GM21423 (cell line): ENCODE measurements at regions not wholly inside any gene's neighbourhood (a gene's known extent, or its start where the extent isn't known, plus 50 kb on each side); places are given as distances from the start of the nearest gene placed in this dataset.
"Not testable (repeated sequence)": the region's sequence is repeated elsewhere in the genome, so short reads cannot be mapped to it uniquely, and the experiment has no call there.

ENCODE experiments used
- ATAC-seq: cut with Tn5 transposase; IDR thresholded peaks from one replicate; pipeline ENCODE4 v1.9.1; 2021; ENCODE audit warnings: mild to moderate bottlenecking, moderate library complexity; ENCODE audit not compliant: unreplicated experiment

- ATAC-seq = not testable (repeated sequence)
These were observed 50.3 kb upstream of the AGTPBP1 start for GRCh38 chr9:85792057-85792456.

GRCh38 chr9:85802978-85803695, 61.4 kb upstream of the AGTPBP1 start:
- not testable (repeated sequence) for ATAC-seq

DNA sequence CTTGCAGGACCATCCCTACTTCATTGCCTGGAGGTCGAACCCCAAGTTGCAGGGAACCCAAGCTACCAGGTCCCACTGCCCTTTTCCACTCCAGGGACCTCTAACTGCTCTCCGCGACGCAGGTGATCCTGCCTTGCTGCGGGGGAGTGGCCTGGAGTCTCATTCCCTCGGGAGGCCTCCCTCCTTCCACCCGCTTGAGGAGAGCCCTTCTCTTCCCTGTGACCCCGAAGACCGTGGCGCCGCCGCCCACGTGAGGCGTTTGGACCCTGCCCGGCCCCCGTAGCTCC, 63.0 kb upstream of the AGTPBP1 start:
- not testable (repeated sequence) for ATAC-seq

DNA sequence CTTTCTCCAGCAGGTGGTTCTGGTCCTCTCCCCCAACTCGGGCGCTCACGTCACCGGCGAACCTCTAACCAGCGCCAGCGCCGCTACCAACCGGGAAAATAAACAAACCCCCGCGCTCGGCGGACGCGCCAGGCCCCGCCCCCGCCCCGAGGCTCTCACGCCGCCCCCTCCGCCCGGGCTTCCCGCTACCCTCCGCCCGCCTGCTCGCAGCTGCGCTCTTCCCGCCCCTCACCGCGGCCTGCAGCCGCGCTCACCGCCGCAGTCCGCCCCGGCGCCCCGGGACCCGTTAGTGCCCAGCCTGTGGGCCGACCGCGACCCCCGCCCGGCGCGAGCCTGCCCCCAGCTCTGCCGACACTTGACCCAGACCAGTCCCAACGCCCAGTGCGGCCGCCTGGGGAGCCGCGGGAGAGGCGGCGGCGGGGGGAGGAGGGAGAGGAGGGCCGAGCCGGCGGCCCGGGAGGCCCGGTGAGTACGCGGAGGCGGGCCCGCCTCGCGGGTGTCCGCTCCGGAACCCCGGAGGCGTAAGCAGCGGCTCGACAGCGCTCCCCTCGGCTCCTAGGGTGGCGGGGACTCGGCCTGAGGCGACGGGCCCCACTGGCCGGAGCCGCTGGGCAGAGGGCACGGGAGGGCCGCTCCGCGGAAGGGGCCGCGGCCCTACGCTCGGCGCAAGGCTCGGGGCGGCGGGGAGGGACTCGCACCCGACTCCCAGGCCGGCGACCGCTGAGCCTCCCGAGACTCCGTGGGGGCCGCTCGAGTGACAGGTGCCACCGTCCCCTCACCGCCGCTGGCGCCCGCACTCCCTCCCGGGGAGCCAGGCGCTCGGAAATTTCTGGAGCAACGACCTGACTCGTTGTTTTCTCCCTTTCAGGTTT, 63.6 kb upstream of the AGTPBP1 start:
- peak; percentile 73 for ATAC-seq

- ATAC-seq = not testable (repeated sequence)
These were observed 66.6 kb upstream of the AGTPBP1 start for GRCh38 chr9:85808329-85808728.

GRCh38 chr9:85813388-85813787, 71.6 kb upstream of the AGTPBP1 start:
- not testable (repeated sequence) for ATAC-seq

DNA sequence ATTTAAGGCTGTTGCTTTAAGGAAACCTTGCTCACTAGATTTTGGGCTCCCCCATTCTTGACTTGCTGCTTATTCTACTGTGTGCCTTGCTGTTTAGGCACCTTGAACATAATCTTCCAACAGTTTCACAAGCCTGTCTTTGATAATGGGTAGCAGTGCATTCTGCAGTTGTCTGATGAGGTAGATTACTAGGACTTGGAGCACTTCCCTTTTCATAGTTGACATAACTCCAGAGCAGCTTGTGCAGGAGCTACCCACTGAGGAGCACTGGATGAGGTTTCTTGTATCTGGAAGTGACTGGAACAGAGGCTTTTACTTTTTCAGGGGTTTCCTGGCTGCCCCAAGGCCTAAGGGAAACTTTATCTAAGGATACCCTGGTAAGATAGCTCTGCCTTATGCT, 73.0 kb upstream of the AGTPBP1 start:
- ATAC-seq = not testable (repeated sequence)

DNA sequence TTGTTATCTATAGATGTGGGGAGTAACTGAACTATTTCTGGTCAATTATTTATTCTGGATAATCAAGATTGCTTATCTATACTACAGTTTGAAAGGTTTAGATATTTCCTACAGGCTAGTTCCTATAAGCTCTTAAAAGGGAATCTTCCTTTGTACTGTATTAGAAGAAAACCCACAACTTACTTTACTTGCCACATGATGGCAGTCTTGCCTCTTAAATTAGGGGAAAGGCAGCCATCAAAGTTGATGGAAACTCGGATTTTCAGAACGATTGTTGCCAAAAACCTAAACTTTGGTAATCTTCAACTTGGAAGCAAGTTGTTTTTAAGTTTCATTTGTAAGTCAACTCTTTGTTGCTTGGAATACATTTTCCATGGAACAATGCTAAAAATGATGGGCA, 77.2 kb upstream of the AGTPBP1 start:
- ATAC-seq = peak; percentile 63

GRCh38 chr9:85820598-85820997, 78.8 kb upstream of the AGTPBP1 start:
- ATAC-seq = not testable (repeated sequence)

DNA sequence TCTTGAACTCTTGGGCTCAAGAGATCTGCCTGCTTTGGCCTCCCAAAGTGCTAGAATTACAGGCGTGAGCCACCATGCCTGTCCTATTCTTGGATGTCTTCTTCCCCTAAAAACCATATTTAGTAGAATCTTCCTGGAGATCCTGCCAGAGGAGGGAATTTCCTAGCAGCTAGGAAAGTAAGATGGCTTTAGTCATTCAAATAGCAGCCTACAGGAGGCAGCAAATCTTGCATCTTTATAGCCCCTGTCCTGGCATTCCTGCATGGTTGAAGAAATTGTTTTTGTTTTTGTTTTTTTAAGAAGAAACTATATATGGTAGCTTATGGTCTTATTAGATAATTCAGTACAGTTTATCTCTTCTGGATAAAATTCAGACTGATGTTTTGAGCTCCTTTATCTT, 83.2 kb upstream of the AGTPBP1 start:
- ATAC-seq = not testable (repeated sequence)

DNA sequence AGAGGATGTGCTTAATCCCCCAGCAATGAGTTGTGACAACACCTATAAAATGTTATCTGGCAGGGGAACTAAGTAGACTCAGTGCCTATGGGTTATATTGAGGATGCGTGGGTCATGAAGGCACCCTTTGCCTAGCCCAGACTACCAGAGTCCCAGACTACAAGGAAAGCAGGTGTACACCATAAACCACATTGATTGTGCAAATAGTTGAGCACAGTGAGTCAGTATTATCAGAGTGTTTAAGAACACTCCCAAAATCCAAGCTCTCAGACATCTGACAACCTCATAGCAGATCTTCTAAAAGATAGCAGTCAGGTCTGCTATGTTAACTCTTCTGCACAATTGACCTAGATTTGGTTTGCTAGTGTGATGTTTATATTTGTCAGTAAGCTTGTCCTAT, 92.8 kb upstream of the AGTPBP1 start:
- not testable (repeated sequence) for ATAC-seq

DNA sequence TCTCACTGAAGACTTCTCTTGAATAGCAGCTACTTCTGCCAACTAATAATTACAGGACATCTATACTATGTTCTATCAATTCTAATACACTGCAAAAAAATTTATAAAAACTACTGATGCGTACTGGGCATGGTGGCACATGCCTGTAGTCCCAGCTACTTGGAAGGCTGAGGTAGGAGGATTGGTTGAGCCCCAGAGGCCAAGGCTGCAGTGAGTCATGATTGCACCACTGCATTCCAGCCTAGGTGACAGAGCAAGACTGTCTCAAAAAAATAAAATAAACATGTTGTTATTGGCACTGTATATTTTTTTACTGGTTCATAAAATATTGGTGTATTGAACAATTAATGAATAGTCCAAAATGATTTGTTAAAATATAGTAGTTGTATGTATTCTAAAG, 97.0 kb upstream of the NAA35 start:
- not testable (repeated sequence) for ATAC-seq

- ATAC-seq = not testable (repeated sequence)
These were observed 93.2 kb upstream of the NAA35 start for GRCh38 chr9:85847782-85848181.

GRCh38 chr9:85858056-85858750, 82.7 kb upstream of the NAA35 start:
- ATAC-seq = no peak

DNA sequence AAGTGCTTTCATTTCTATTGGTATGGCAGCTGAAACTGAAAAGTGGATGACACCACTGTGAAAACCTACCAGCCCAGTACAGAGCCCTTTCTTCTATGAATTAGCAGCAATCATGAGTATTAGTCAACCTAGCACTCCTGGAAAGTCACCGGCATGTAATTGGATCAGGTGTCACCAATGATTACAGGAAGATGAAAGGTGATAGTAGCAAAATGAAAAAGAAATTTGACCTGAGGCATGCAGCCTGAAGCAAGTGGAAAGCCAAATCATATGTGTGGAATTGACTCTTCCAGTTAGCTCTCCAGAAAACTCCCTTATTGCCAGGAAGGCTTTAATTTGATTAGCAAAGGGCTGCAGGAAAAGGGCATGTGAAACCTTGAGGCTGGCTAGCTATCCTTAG, 81.2 kb upstream of the NAA35 start:
- no peak for ATAC-seq

GRCh38 chr9:85861882-85862281, 79.1 kb upstream of the NAA35 start:
- ATAC-seq = not testable (repeated sequence)

GRCh38 chr9:85863875-85864274, 77.1 kb upstream of the NAA35 start:
- ATAC-seq = no peak

DNA sequence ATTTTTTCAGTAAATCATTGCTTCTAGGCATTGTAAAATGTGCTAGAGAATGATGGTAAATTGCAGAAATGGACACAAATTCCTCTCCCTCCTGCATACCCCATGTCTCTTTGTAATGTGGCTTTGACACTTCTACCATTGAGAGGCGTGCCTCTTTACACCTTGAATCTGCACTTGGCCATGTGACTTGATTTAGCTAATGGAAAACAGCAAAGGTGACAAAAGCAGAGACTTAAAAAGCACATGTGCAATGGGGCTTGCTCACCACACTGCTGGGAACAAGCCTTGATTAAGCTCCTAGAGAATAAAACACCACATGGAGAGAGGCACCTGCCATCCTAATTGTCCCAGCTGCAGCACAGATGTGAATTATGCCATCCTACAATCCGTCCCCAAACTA, 69.9 kb upstream of the NAA35 start:
- ATAC-seq = no peak

DNA sequence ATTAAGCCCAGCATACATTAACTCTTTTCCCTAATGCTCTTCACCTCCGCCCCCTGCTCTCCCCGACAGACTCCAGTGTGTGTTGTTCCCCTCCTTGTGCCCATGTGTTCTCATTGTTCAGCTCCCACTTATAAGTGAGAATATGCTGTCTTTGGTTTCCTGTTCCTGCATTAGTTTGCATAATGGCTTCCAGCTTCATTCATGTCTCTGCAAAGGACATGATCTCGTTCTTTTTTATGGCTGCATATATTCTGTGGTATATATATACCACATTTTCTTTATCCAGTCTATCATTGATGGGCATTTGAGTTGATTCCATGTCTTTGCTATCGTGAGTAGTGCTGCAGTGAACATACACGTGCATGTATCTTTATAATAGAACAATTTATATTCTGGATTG, 69.3 kb upstream of the NAA35 start:
- ATAC-seq = not testable (repeated sequence)

GRCh38 chr9:85872463-85872862, 68.5 kb upstream of the NAA35 start:
- ATAC-seq = no peak

- ATAC-seq = no peak
These were observed 64.3 kb upstream of the NAA35 start for GRCh38 chr9:85876628-85877027.
